Right atrium auricular region (tissue), 2 donors: ENCODE measurements at regions not wholly inside any gene's neighbourhood (a gene's known extent, or its start where the extent isn't known, plus 50 kb on each side); places are given as distances from the start of the nearest gene placed in this dataset.

Experiments used
- DNase-seq: peaks from one replicate; pipeline ENCODE4 v3.0.0-alpha.2; 2019; ENCODE audit warnings: low spot score
- H3K27ac ChIP-seq, 2 donors: fragments of 200-600 bp; sonication (generic); 1 replicate in 1 of 2; 2 replicates in 1 of 2; pipeline ENCODE4 v1.5.1; 2016 to 2019
- H3K27me3 ChIP-seq, 2 donors: fragments of 200-600 bp; sonication (generic); one replicate each; pipeline versions ENCODE4 v1.5.1 to v1.6.0; 2017 to 2019
- H3K36me3 ChIP-seq: fragments of 200-600 bp; sonication (generic); one replicate; pipeline ENCODE4 v1.5.1; 2016
- H3K4me1 ChIP-seq, 2 donors: fragments of 200-600 bp; sonication (generic); one replicate each; pipeline versions ENCODE4 v1.5.1 to v1.6.0; 2017 to 2019
- H3K4me3 ChIP-seq, 2 donors: fragments of 200-600 bp; sonication (generic); 1 replicate in 1 of 2; 2 replicates in 1 of 2; pipeline ENCODE4 v1.5.1; 2017 to 2019; ENCODE audit warnings: mild to moderate bottlenecking in 1 of 2, moderate library complexity in 1 of 2
- H3K9me3 ChIP-seq, 2 donors: fragments of 200-600 bp; sonication (generic); one replicate each; pipeline ENCODE4 v1.5.1; 2019
- TF ChIP-seq, protein P1 (sequence below), 2 donors: fragments of 200-600 bp; sonication (generic); IDR thresholded peaks; one replicate each; pipeline ENCODE4 v1.5.1; 2019; ENCODE audit warnings: antibody characterized with exemption in 2 of 2

DNA sequence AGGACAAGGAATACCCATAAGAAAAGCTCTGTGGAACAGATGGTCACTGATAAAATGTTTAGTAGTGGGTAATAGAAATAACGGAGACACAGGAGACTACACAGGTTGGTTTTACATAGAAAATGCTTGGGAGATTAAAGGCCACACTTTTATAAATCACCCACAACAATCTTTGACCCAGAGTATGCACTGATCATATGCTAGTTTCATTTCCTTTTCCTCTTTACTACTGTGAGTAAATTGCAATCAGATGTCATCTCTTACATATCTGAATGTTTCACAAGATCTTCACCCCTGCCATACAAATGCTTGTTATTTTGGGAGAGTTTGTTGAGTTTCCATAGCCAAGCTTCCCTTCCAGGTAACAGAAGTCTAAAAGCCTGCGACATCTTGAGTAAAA is 978.4 kb upstream of the KLHL29 start:
- no peaks in the 10 kb centered on the region for H3K4me1 ChIP-seq
- no peaks in the 10 kb centered on the region for H3K36me3 ChIP-seq
- TF ChIP-seq, protein P1, sequence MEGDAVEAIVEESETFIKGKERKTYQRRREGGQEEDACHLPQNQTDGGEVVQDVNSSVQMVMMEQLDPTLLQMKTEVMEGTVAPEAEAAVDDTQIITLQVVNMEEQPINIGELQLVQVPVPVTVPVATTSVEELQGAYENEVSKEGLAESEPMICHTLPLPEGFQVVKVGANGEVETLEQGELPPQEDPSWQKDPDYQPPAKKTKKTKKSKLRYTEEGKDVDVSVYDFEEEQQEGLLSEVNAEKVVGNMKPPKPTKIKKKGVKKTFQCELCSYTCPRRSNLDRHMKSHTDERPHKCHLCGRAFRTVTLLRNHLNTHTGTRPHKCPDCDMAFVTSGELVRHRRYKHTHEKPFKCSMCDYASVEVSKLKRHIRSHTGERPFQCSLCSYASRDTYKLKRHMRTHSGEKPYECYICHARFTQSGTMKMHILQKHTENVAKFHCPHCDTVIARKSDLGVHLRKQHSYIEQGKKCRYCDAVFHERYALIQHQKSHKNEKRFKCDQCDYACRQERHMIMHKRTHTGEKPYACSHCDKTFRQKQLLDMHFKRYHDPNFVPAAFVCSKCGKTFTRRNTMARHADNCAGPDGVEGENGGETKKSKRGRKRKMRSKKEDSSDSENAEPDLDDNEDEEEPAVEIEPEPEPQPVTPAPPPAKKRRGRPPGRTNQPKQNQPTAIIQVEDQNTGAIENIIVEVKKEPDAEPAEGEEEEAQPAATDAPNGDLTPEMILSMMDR (IDR thresholded peaks at IDR 0.05) = no peak
- no peaks in the 10 kb centered on the region for H3K9me3 ChIP-seq
- H3K4me3 ChIP-seq = no peak overlapping the region
- H3K27me3 ChIP-seq = no peaks in the 10 kb centered on the region
- H3K27ac ChIP-seq = no peak overlapping the region
- DNase-seq = no peak

DNA sequence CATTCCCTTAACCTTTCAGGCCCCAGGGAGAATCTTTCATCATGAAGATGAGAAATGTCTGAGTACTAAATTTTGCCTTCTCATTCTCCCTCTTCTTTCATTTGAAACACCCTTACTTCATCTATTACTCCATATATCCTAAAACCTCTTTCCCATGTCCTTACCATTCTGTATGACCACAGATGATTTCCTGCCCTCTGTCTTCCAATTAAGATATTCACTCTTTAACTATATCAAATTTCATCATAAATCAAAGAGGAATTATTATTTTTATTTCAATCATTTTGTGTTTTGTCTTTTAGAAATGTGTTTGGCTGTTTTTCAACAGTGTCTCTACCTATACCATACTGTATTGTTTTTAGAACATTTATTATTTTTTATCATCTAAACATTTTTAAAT is 964.9 kb upstream of the KLHL29 start:
- Histone ChIP-seq H3K36me3 (no peaks in the 10 kb centered on the region), H3K9me3 (peaks cover 0 to 19% of the 10 kb centered on the region in 2 donors)

DNA sequence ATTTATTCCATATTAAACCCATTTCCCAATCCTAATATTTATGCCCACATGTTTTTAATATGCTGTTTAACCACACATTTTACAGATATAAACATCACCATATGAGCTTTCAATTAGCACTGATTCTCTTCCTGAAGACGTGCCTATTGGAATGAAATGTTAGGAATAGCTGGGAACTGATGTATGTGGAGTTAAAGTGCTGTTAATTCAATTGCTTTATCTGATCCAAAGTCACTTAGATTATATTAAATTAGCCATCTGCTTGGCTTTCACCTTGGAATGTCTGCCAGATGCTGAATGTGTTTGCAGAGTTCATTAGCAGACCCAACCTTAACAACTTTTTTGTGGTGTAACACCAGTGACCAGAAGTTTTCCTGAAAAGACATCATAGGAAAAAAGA is 942.9 kb upstream of the KLHL29 start:
- Histone ChIP-seq H3K27me3 (no peaks in the 10 kb centered on the region), H3K27ac (no peak overlapping the region), H3K9me3 (no peaks in the 10 kb centered on the region), H3K4me1 (no peaks in the 10 kb centered on the region), H3K4me3 (no peak overlapping the region), H3K36me3 (no peaks in the 10 kb centered on the region)
- DNase-seq = no peak
- TF ChIP-seq, protein P1 (IDR thresholded peaks at IDR 0.05) = no peak

More for the DNA sequence above, 964.9 kb upstream of the KLHL29 start:
- TF ChIP-seq, protein P1 (IDR thresholded peaks at IDR 0.05) = no peak
- Histone ChIP-seq H3K4me3 (no peak overlapping the region), H3K4me1 (no peaks in the 10 kb centered on the region), H3K27ac (no peak overlapping the region), H3K27me3 (no peaks in the 10 kb centered on the region)
- no peak for DNase-seq

DNA sequence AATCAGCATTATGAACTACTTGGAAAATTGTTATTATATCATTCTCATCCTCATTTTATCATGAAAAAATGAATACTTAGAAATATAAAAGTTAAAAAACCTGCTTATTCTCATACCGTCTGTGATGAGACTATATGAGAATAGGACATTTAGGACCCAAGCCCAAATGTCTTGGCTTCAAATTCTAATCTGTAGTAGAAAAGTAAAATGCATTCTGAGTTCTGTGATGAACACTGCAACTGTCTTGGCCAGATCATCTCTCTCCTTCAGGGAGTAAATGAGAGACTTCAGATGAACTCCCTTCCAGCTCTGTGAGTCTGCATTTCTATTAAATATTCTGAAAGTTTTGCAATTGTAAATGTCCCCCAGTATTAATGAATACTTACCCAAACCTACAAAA is 940.7 kb upstream of the KLHL29 start:
- Histone ChIP-seq H3K4me3 (no peak overlapping the region), H3K9me3 (peaks cover 0 to 8% of the 10 kb centered on the region in 2 donors), H3K4me1 (no peaks in the 10 kb centered on the region), H3K36me3 (no peaks in the 10 kb centered on the region), H3K27ac (no peak overlapping the region), H3K27me3 (no peaks in the 10 kb centered on the region)
- TF ChIP-seq, protein P1 (IDR thresholded peaks at IDR 0.05) = no peak
- DNase-seq = no peak

DNA sequence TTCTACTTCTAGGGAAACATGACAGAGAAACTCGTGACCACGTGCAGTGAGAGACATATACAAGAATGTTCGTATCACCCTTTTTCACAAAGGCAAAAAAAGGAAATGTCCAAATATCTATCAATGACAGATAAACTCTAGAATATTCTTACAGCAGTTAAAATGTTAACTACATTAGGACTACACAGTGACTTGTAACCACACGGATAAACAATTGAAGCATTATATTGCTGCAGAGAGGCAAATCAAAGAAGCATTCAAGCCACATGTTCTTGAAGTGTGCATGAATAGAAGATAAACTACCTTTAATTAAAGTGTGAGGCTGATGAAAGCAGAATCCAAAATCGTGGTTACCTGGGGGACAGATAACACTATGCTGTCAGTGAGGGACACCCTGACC is 935.3 kb upstream of the KLHL29 start:
- H3K9me3 ChIP-seq = peaks cover 0 to 8% of the 10 kb centered on the region in 2 donors
- H3K36me3 ChIP-seq = no peaks in the 10 kb centered on the region
- no peaks in the 10 kb centered on the region for H3K4me1 ChIP-seq
- H3K27ac ChIP-seq = no peak overlapping the region
- no peak for DNase-seq
- H3K27me3 ChIP-seq = no peaks in the 10 kb centered on the region
- no peak overlapping the region for H3K4me3 ChIP-seq
- TF ChIP-seq, protein P1 (IDR thresholded peaks at IDR 0.05) = no peak

DNA sequence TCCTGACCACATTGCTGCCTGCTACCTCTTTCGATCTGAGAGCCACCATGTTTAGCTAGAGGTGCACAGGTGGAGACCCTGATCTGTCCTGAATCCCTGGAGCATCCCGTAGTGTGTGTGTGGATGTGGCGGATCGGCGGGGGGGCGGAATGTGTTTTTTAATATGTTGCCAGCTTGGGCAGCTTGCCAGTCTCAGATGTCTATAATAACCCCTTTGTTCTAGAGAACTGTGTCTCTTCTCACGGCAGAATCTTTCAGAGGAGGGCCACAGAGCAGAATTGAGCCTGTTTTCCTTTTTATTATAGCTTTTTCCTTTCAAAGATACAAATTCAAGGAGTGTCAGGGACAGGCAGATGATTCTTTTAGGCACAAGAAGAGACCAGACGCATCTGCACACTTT is 934.1 kb upstream of the KLHL29 start:
- H3K27me3 ChIP-seq = no peaks in the 10 kb centered on the region
- DNase-seq = no peak
- peaks cover 0 to 8% of the 10 kb centered on the region in 2 donors for H3K9me3 ChIP-seq
- no peaks in the 10 kb centered on the region for H3K4me1 ChIP-seq
- no peak overlapping the region for H3K27ac ChIP-seq
- TF ChIP-seq, protein P1 (IDR thresholded peaks at IDR 0.05) = no peak
- H3K36me3 ChIP-seq = no peaks in the 10 kb centered on the region
- no peak overlapping the region for H3K4me3 ChIP-seq
